Left renal cortex interstitium (tissue), 4 donors: ENCODE measurements at regions not wholly inside any gene's neighbourhood (a gene's known extent, or its start where the extent isn't known, plus 50 kb on each side); places are given as distances from the start of the nearest gene placed in this dataset.

ENCODE experiments used
- DNase-seq, 4 donors: peaks; one replicate each; pipeline ENCODE4 v3.0.0-alpha.2; 2013; ENCODE audit warnings: low read depth in 4 of 4, low spot score in 2 of 4, missing footprints in 1 of 4

DNA sequence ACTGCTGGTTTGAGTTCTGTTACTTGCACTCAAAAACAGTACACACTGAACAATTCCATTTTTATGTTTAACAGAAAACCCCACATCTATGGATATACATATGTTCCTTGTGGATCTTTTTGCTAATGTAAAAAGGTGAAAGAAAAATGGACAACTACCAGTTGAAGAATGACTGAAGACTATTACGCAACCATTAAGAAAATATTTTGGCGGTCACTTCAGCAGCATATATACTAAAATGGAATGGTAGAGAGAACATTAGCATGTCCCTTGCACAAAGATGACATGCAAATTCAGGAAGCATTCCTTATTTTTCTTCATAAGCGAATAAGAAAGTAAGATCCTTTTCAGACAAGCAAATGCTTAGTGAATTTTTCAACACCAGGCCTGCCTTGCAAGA lies 84.6 kb upstream of the FMR1 start:
- DNase-seq = no peak

DNA sequence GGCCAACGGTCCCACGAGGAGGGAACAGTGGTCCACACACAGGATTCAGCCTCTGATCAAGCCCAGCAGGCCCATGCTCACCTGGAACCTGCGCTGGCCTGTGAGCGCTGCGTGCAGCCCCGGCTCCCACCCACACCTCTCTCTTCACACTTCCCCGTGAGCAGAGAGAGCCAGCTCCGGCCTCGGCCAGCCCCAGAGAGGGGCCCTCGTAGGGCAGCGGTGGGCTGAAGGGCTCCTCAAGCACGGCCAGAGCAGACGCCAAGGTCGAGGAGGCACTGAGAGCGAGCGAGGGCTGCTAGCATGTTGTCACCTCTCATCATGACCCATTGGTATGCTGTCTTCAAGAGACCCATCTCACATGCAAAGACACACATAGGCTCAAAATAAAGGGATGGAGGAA lies 83.0 kb upstream of the FMR1 start:
- no peak for DNase-seq

DNA sequence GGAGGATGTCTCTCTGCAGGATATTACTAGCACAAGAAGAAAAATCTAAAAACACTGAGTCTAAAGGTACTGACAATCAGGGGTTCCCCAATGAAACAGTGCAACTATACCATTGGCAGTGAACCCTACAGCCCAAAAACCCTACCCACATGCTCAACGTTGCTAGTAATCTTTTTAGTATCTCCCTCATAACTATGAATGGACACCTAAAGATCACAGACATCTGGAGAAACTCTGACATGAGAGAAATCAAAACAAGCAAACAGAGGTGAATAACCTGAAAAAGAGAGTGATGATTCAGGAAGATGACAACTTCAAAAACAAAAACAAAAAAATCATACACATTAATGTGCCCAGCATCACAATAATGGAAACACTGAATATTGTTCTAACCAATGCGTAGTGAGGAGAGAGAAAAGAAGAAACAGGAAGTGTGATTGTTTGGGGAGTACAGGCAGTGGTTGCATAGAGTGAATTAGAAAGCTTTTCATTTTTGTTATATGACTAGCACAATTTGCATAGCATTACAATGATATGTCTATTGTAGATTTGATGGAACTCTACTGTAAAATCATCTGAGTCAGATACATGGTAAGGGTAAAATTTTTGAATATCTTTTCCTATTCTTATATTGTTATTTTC lies 78.9 kb upstream of the FMR1 start:
- DNase-seq = no peak

DNA sequence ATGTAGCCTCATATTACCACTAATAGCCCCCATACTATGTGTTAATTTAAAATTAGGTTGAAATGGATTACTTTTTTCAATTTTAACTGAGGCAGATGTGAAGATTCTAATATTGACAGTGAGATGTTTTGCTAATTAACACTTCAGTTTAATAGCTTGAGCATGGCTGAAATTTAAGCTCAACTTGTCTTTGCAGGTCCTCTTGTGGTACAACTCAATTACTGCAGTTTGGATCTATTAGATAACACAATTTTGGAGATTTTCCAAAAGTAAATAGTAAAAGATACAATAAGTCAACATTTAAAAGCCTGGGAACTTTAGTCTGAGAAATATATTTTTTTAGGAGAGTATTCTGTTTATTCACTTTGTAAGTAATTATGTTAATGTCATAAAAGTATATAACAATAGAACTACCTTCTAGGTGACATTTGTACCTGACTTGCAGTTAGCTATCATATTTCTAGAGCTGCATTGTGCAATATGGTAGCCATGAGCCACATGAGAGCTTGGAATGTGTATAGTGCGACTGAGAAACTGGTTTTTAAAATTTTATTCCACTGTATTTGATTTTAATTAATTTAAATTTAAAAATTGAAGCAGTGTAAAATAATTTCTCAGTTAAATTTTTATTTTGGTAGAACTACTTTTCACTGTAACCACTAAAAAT lies 73.1 kb upstream of the FMR1 start:
- no peak for DNase-seq

DNA sequence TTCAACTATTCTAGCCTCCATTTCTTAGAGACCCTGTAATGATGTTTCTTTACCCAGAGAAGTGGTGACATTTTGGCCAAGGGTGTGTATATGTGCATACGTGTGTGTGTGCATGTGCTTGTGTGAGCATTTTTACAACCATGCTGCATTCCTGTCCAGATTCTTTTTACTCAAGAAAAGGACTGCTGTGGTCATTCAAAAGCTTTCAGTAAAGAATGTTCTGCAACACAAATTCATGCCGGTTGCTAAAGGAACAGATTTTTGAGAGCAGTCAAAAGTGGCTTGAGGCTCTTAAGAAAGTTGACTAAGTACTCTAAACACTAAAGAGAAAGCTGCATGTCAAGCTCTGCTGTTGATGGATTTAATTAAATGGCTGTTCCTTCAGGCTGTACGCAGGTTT lies 65.0 kb upstream of the FMR1 start:
- no peak for DNase-seq

DNA sequence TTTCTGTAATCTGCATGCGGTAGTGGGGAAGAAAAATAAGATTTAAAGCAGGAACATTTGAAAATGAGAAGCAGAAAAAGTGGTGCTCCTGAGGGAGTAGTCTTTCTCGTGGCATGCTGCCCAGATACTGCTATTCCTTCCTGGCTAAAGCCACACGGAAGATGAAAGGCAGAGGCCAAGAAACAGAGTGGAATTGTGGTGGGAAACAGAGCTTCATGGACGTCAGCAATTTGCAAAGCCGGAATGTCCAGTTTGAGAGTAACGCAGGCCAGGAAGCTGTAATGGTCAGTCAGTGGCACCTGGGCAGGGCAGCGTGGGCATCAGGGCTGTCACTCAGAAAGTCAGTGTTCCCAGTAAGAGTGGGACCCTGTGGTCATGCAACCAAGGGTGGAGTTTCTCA lies 63.7 kb upstream of the FMR1 start:
- DNase-seq = no peak

DNA sequence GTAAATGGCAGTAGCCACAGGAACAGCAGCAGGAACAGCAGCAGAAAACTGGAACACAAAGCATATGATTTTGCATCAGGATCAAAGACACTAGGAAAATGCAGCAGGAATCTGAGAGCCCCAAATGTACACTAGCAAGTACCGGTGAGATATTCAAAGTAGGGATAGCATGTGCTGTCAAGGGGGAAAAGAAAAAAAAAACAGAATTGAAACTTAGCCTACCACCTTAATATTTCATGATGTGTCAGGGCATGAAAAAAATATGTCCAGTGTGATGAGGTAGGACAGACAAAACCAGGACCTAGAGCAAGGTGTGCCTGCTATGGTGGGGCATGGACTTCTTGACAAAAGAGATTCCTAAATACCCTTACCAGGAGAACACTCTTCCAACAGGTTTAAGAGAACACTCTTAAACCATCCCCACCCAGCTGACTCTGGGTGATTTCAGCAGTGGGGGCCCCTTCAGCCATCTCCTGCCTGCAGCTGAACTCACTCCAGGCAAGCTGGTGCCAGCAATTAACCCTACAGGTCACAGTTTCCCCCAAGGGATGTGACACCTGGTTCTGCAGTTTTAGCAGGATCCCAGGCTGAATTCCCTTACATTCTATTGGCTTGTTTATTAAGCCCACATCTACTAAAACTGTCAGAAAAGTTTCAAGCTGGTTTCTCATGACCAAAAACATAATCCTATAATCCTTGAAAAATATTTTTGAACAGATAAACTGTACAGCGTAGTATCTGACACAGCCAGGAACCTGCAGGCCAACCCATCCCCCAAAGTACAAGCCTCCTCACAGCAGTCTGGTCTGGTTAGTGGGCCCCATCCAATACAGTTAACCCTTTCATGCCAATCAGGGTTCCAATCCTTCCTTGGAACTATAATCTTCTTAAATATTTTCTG lies 62.9 kb upstream of the FMR1 start:
- no peak for DNase-seq

DNA sequence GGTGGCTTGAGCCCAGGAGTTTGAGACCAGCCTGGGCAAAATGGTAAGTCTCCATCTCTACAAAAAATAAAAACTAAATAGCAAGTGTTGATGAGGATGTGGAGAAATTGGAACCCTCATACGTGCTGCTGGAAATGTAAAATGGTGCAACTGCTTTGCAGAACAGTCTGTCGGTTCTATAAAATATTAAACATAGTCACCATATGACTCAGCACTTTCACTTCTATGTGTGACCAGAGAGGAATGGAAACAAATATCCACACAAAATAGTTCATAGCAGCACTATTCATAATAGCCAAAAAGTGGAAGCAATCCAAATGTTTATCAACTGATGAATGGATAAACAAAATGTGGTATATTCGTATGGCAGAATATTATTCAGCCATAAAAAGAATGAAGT lies 60.8 kb upstream of the FMR1 start:
- DNase-seq = no peak

DNA sequence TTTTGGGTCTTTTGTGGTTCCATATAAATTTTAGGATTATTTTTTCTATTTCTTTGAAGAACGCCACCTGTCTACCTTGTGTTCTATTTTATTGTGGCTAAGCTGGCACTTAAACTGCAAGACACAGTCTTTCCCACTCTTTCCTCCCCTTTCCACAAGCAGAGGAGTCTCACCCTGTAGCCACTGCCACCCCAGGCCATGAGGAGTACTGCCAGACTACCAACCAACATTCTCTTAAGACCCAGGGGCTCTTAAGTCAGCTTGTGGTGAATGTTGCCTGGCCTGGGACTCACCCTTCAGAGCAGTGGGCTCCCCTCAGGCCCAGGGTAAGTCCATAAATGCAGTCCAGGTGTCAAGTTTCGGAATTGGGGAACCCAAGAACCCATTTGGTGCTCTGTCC lies 58.0 kb upstream of the FMR1 start:
- DNase-seq = no peak

DNA sequence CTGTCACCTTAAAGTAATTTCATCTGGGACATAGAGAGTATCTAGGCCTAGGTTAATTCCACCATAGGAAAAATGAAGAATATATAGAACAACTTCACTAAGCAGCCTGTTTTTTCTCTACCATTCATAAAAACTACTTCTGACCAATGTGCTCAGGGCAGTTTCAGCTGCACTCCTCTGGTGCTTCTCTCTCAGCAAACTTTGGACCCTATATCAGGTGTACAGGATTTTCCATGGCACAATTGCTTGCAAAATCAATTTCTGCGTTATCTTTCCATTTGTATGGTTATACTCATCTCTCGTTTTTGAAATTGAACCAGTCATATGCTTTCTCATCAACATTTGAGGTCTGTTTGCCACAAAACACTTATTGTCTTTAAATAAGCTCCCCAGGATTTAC lies 52.1 kb upstream of the FMR1 start:
- DNase-seq = no peak
